H1 (cell line): ENCODE measurements at regions not wholly inside any gene's neighbourhood (a gene's known extent, or its start where the extent isn't known, plus 50 kb on each side); places are given as distances from the start of the nearest gene placed in this dataset.

Experiments
- CTCF ChIA-PET: fragments of 300-600 bp; sonication (Branson Sonifier 250); formaldehyde crosslinking; loops from one replicate; lab custom pipeline; 2021; ENCODE audit not compliant: partially characterized antibody; lab: Charles Lee
- POLR2A ChIA-PET: fragments of 300-600 bp; sonication (Branson Sonifier 250); formaldehyde crosslinking; loops from one replicate; lab custom pipeline; 2021; ENCODE audit warnings: inconsistent platforms; ENCODE audit not compliant: partially characterized antibody; lab: Charles Lee
- DNase-seq, 2 experiments: peaks; one replicate each; pipeline versions ENCODE4 v3.0.0 to v3.0.0-alpha.2; 2010 to 2022; ENCODE audit warnings: low spot score in 2 of 2, low read depth in 1 of 2, mixed read lengths in 1 of 2
- FAIRE-seq: peaks from 2 replicates; lab custom pipeline; 2011; peaks lifted over from hg19 to GRCh38; lab: Jason Lieb, UNC
- H2AFZ ChIP-seq: 2 replicates; pipeline ENCODE4 v1.8.1; 2012; ENCODE audit warnings: low read length, inconsistent platforms
- H2AK5ac ChIP-seq: 2 replicates; pipeline ENCODE4 v1.6.1; 2013; ENCODE audit warnings: low read depth, low read length
- H2BK120ac ChIP-seq: replicated peaks from 2 replicates; pipeline ENCODE3; 2013; ENCODE audit warnings: low read depth, low read length, inconsistent platforms
- H2BK12ac ChIP-seq: 2 replicates; pipeline ENCODE4 v1.6.1; 2013; ENCODE audit warnings: low read depth, low read length
- H2BK15ac ChIP-seq: 2 replicates; pipeline ENCODE4 v1.6.1; 2013; ENCODE audit warnings: low read length
- H2BK20ac ChIP-seq: 2 replicates; pipeline ENCODE4 v1.6.1; 2013; ENCODE audit warnings: low read length
- H2BK5ac ChIP-seq: 2 replicates; pipeline ENCODE4 v1.6.1; 2013; ENCODE audit warnings: low read depth, low read length
- H3K14ac ChIP-seq: 2 replicates; pipeline ENCODE4 v1.6.1; 2013; ENCODE audit warnings: inconsistent platforms; ENCODE audit not compliant: insufficient read length
- H3K18ac ChIP-seq: 2 replicates; pipeline ENCODE4 v1.6.1; 2013; ENCODE audit warnings: low read length; ENCODE audit errors: extremely low read depth
- H3K23ac ChIP-seq: 2 replicates; pipeline ENCODE4 v1.6.1; 2013; ENCODE audit warnings: inconsistent platforms; ENCODE audit not compliant: insufficient read length
- H3K23me2 ChIP-seq: 2 replicates; pipeline ENCODE4 v1.6.1; 2013; ENCODE audit warnings: low read depth, low read length
- H3K27ac ChIP-seq: 2 replicates; pipeline ENCODE4 v1.6.1; 2011; ENCODE audit warnings: low read depth, low read length, inconsistent platforms
- H3K27me3 ChIP-seq, 4 experiments: replicated peaks in 1 of 4; 1 replicate in 1 of 4; 2 replicates in 3 of 4; pipeline versions ENCODE4 v1.6.1 to v1.8.1; 2011 to 2013; ENCODE audit warnings: low read length in 3 of 4, mild to moderate bottlenecking in 3 of 4, inconsistent platforms in 2 of 4, mixed read lengths in 2 of 4, moderate library complexity in 1 of 4; ENCODE audit not compliant: control insufficient read depth in 3 of 4, insufficient read depth in 3 of 4; ENCODE audit errors: extremely low read depth in 1 of 4
- H3K36me3 ChIP-seq, 4 experiments: 2 replicates each; pipeline versions ENCODE4 v1.6.1 to v1.8.1; 2011 to 2013; ENCODE audit warnings: mild to moderate bottlenecking in 4 of 4, low read length in 3 of 4, moderate library complexity in 2 of 4, control low read depth in 1 of 4, inconsistent platforms in 1 of 4; ENCODE audit not compliant: insufficient read depth in 4 of 4, control insufficient read depth in 2 of 4
- H3K4ac ChIP-seq: replicated peaks from 2 replicates; pipeline ENCODE3; 2013; ENCODE audit warnings: low read length, low read depth, mixed read lengths, inconsistent platforms; ENCODE audit not compliant: insufficient read length
- H3K4me1 ChIP-seq, 4 experiments: replicated peaks in 1 of 4; 1 replicate in 1 of 4; 2 replicates in 3 of 4; pipeline versions ENCODE4 v1.6.1 to v1.8.1; 2011 to 2013; ENCODE audit warnings: low read length in 3 of 4, inconsistent platforms in 2 of 4, mixed read lengths in 1 of 4; ENCODE audit not compliant: insufficient read depth in 4 of 4, control insufficient read depth in 3 of 4
- H3K4me2 ChIP-seq, 2 experiments: 2 replicates each; pipeline versions ENCODE4 v1.6.1 to v1.8.1; 2011 to 2013; ENCODE audit warnings: low read depth in 2 of 2, low read length in 2 of 2, control low read depth in 1 of 2, inconsistent platforms in 1 of 2, mild to moderate bottlenecking in 1 of 2; ENCODE audit not compliant: insufficient read depth in 1 of 2
- H3K4me3 ChIP-seq, 4 experiments: fragments of 200-600, 300-600 bp in 1 of 4; sonication (generic), shearing (Covaris generic), sonication (Bioruptor Twin) in 1 of 4; 2 replicates each; pipeline versions ENCODE4 v1.5.1 to v1.8.1; 2011 to 2016; ENCODE audit warnings: low read length in 4 of 4, low read depth in 3 of 4, control low read depth in 2 of 4, inconsistent platforms in 2 of 4, mild to moderate bottlenecking in 2 of 4, mixed read lengths in 1 of 4, moderate library complexity in 1 of 4; ENCODE audit not compliant: insufficient read depth in 2 of 4; ENCODE audit errors: extremely low read depth in 1 of 4
- H3K56ac ChIP-seq: replicated peaks from 2 replicates; pipeline ENCODE3; 2013; ENCODE audit warnings: low read depth, mild to moderate bottlenecking, mixed read lengths, low read length, inconsistent platforms; ENCODE audit not compliant: insufficient read length
- H3K79me1 ChIP-seq: 2 replicates; pipeline ENCODE4 v1.6.1; 2013; ENCODE audit warnings: low read depth, low read length, control low read depth
- H3K79me2 ChIP-seq, 2 experiments: 2 replicates each; pipeline versions ENCODE4 v1.6.1 to v1.8.1; 2012 to 2013; ENCODE audit warnings: low read length in 2 of 2, mild to moderate bottlenecking in 2 of 2, inconsistent platforms in 1 of 2; ENCODE audit not compliant: insufficient read depth in 2 of 2, control insufficient read depth in 1 of 2
- H3K9ac ChIP-seq, 4 experiments: replicated peaks in 1 of 4; 1 replicate in 1 of 4; 2 replicates in 3 of 4; pipeline versions ENCODE4 v1.6.1 to v1.8.1; 2011 to 2013; ENCODE audit warnings: low read depth in 3 of 4, low read length in 3 of 4, control low read depth in 2 of 4, mild to moderate bottlenecking in 2 of 4, moderate library complexity in 2 of 4, inconsistent platforms in 1 of 4; ENCODE audit errors: extremely low read depth in 1 of 4
- H3K9me3 ChIP-seq, 2 experiments: 2 replicates each; pipeline versions ENCODE4 v1.6.1 to v1.8.1; 2012 to 2013; ENCODE audit warnings: mild to moderate bottlenecking in 2 of 2, moderate library complexity in 2 of 2, control low read depth in 1 of 2, inconsistent platforms in 1 of 2, low read depth in 1 of 2, low read length in 1 of 2, mixed read lengths in 1 of 2; ENCODE audit not compliant: insufficient read depth in 2 of 2
- H4K20me1 ChIP-seq, 2 experiments: replicated peaks in 1 of 2; 2 replicates each; pipeline versions ENCODE3 to v1.8.1; 2011 to 2013; ENCODE audit warnings: inconsistent platforms in 2 of 2, low read length in 2 of 2, mild to moderate bottlenecking in 1 of 2; ENCODE audit not compliant: insufficient read depth in 2 of 2, control insufficient read depth in 1 of 2
- H4K5ac ChIP-seq: 2 replicates; pipeline ENCODE4 v1.6.1; 2013; ENCODE audit warnings: low read length, low read depth, mixed read lengths, inconsistent platforms; ENCODE audit not compliant: insufficient read length
- H4K8ac ChIP-seq: 2 replicates; pipeline ENCODE4 v1.8.0; 2013; ENCODE audit warnings: mild to moderate bottlenecking, moderate library complexity, low read length, inconsistent platforms; ENCODE audit not compliant: insufficient read depth; ENCODE audit errors: extremely low read depth
- H4K91ac ChIP-seq: replicated peaks from 2 replicates; pipeline ENCODE3; 2013; ENCODE audit warnings: low read length, mixed read lengths, inconsistent platforms; ENCODE audit not compliant: insufficient read length
- EP300 ChIP-seq, 2 experiments: IDR thresholded peaks; 1 replicate in 1 of 2; 2 replicates in 1 of 2; pipeline ENCODE4 v1.6.1; 2011 to 2012; ENCODE audit warnings: low read depth in 2 of 2, low read length in 2 of 2, mild to moderate bottlenecking in 2 of 2, borderline replicate concordance in 1 of 2, inconsistent platforms in 1 of 2, moderate library complexity in 1 of 2
- HDAC6 ChIP-seq: IDR thresholded peaks from one replicate; pipeline ENCODE4 v1.7.1; 2012; ENCODE audit warnings: low read depth, mild to moderate bottlenecking, inconsistent platforms, low read length, moderate library complexity
- KDM1A ChIP-seq: fragments of 200-600, 300-600 bp; sonication (generic); IDR thresholded peaks from 2 replicates; pipeline ENCODE4 v1.7.1; 2016; ENCODE audit warnings: mild to moderate bottlenecking, low read length, borderline replicate concordance
- POLR2AphosphoS5 ChIP-seq: IDR thresholded peaks from 2 replicates; pipeline ENCODE4 v1.6.1; 2011; ENCODE audit warnings: low read depth, low read length
- SAP30 ChIP-seq: fragments of 300-600 bp; sonication (generic); IDR thresholded peaks from 2 replicates; pipeline ENCODE4 v1.7.1; 2012; ENCODE audit warnings: low read length, moderate library complexity, mild to moderate bottlenecking, inconsistent platforms; ENCODE audit not compliant: insufficient read depth, insufficient replicate concordance
- SUZ12 ChIP-seq: fragments of 200-600 bp; sonication (generic); IDR thresholded peaks from 2 replicates; pipeline ENCODE4 v1.6.1; 2012; ENCODE audit warnings: mild to moderate bottlenecking, inconsistent platforms, low read length, moderate library complexity, mixed read lengths
- YY1 ChIP-seq: IDR thresholded peaks from 2 replicates; pipeline ENCODE4 v1.6.1; 2011; ENCODE audit warnings: low read depth, mild to moderate bottlenecking, low read length
- WGBS, 2 experiments: shearing (Covaris generic) in 1 of 2; methylation state at CpG; one replicate each; pipeline versions ENCODE4 v1.1.6 to v1.1.7; 2013 to 2015; ENCODE audit warnings: low lambda C conversion rate in 2 of 2, mixed read lengths in 2 of 2, inconsistent platforms in 1 of 2, low coverage in 1 of 2, missing lambda C conversion rate in 1 of 2; ENCODE audit not compliant: insufficient replicate concordance in 2 of 2, insufficient coverage in 1 of 2, insufficient read length in 1 of 2; ENCODE audit errors: extremely low coverage in 1 of 2, missing lambda C conversion rate in 1 of 2; 5-methylcytosine and 5-hydroxymethylcytosine counted together

- Histone ChIP-seq H2BK15ac (0 out of 2 replicates have a peak overlapping the region, but pooled peaks have one; percentile 12), H2BK20ac (no peak overlapping the region), H3K4ac (no peak overlapping the region), H3K79me2 (no peaks in the 10 kb centered on the region), H2AFZ (no peak overlapping the region), H3K18ac (no peak overlapping the region), H3K4me2 (no peak overlapping the region), H3K14ac (no peak overlapping the region), H3K23ac (no peak overlapping the region), H3K23me2 (peaks cover 3% of the 10 kb centered on the region), H3K36me3 (no peaks in the 10 kb centered on the region), H3K56ac (no peak overlapping the region), H4K91ac (no peak overlapping the region), H3K27ac (no peak overlapping the region), H3K79me1 (no peaks in the 10 kb centered on the region), H3K9me3 (no peaks in the 10 kb centered on the region), H2BK12ac (0 out of 2 replicates have a peak overlapping the region, but pooled peaks have one; percentile 4), H3K27me3 (peaks cover 84 to 99% (median 98%) of the 10 kb centered on the region in 4 experiments), H2AK5ac (peak overlapping the region; percentile 11; the same call in 1 of the 2 replicates), H4K5ac (no peak overlapping the region), H2BK5ac (no peak overlapping the region), H3K4me1 (peaks cover 5 to 43% (median 20%) of the 10 kb centered on the region in 4 experiments), H3K4me3 (no peak overlapping the region), H4K20me1 (peaks cover 6 to 24% of the 10 kb centered on the region in 2 experiments), H3K9ac (no peak overlapping the region), H2BK120ac (no peak overlapping the region), H4K8ac (no peak overlapping the region; the same call in 1 of the 2 replicates)
- ChIA-PET CTCF (interaction anchor here (0.9 to 15.5 kb wide), 4 partner anchors 22 to 49 kb away, joined by 3 to 145 read pairs (median 4); no protein-coding TSS in a partner anchor), POLR2A (interaction anchor here (0.9 to 4.4 kb wide), 5 partner anchors 9 to 47 kb away, joined by 3 to 28 read pairs (median 4); no protein-coding TSS in a partner anchor)
- FAIRE-seq (no peak), DNase-seq (no peak)
- TF ChIP-seq KDM1A (no peak), EP300 (IDR thresholded peaks at IDR 0.05; ENCODE audit: borderline replicate concordance in 1 of 2, low read depth in 2 of 2, low read length in 2 of 2) (no peak), SAP30 (no peak), HDAC6 (no peak), YY1 (no peak), SUZ12 (peak; percentile 51; the same call in 1 of the 2 replicates), POLR2AphosphoS5 (no peak)
- 24% methylated on average over 10 of the region's 10 CpGs; no CpG with 5 or more reads in 1 of the 2 experiments for WGBS, 2 experiments
These were observed 60.8 kb upstream of the POLG start for GRCh38 chr15:89395461-89395871.
